ENCODE measurements at regions not wholly inside any gene's neighbourhood (a gene's known extent, or its start where the extent isn't known, plus 50 kb on each side); places are given as distances from the start of the nearest gene placed in this dataset.

- TF ChIP-seq, protein P1, sequence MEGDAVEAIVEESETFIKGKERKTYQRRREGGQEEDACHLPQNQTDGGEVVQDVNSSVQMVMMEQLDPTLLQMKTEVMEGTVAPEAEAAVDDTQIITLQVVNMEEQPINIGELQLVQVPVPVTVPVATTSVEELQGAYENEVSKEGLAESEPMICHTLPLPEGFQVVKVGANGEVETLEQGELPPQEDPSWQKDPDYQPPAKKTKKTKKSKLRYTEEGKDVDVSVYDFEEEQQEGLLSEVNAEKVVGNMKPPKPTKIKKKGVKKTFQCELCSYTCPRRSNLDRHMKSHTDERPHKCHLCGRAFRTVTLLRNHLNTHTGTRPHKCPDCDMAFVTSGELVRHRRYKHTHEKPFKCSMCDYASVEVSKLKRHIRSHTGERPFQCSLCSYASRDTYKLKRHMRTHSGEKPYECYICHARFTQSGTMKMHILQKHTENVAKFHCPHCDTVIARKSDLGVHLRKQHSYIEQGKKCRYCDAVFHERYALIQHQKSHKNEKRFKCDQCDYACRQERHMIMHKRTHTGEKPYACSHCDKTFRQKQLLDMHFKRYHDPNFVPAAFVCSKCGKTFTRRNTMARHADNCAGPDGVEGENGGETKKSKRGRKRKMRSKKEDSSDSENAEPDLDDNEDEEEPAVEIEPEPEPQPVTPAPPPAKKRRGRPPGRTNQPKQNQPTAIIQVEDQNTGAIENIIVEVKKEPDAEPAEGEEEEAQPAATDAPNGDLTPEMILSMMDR (IDR thresholded peaks at IDR 0.05; ENCODE audit: control extremely low read depth in 1 of 3, insufficient read depth in 1 of 3, low read depth in 1 of 3, low read length in 3 of 3), result peak in 2 of 3 experiments; percentile 1 to 9; a peak in 2 of 4 replicates
- TF ChIP-seq RAD21 (IDR thresholded peaks at IDR 0.05 in 1 of 2, conservative IDR thresholded peaks at IDR 0.05 in 1 of 2; ENCODE audit: low read depth in 2 of 2, low read length in 2 of 2) (peak; percentile 22 to 38; a peak in 2 of 4 replicates), POU5F1 (IDR thresholded peaks at IDR 0.05; ENCODE audit: low read depth, low read length) (no peak), YY1 (IDR thresholded peaks at IDR 0.05; ENCODE audit: low read depth, low read length) (no peak), TAF7 (optimal IDR thresholded peaks at IDR 0.05; ENCODE audit: borderline replicate concordance, low read depth, low read length) (no peak)
- H3K23ac ChIP-seq (ENCODE audit: insufficient read length), result no peak overlapping the region
- H3K36me3 ChIP-seq (ENCODE audit: control insufficient read depth in 2 of 4, insufficient read depth in 4 of 4, low read length in 3 of 4), result no peaks in the 10 kb centered on the region
- H4K20me1 ChIP-seq (replicated peaks in 1 of 2; ENCODE audit: control insufficient read depth in 1 of 2, insufficient read depth in 2 of 2, low read length in 2 of 2), result no peaks in the 10 kb centered on the region
- H3K4me2 ChIP-seq (ENCODE audit: insufficient read depth in 1 of 2, low read depth in 2 of 2, low read length in 2 of 2), result no peak overlapping the region
- H3K14ac ChIP-seq (ENCODE audit: insufficient read length), result no peak overlapping the region
- CTCF ChIA-PET (ENCODE audit: partially characterized antibody), result interaction anchor here (0.8 to 1.7 kb wide), 3 partner anchors 14 to 168 kb away, joined by 3 to 5 read pairs (median 3); no protein-coding TSS in a partner anchor
- H3K56ac ChIP-seq (replicated peaks; ENCODE audit: insufficient read length, low read depth, low read length), result no peak overlapping the region
- no peak overlapping the region for H2AK5ac ChIP-seq (ENCODE audit: low read depth, low read length)
- no peaks in the 10 kb centered on the region for H3K9me3 ChIP-seq (ENCODE audit: insufficient read depth in 2 of 2, low read depth in 1 of 2, low read length in 1 of 2)
- H2BK20ac ChIP-seq (ENCODE audit: low read length), result no peak overlapping the region
- no peaks in the 10 kb centered on the region for H3K23me2 ChIP-seq (ENCODE audit: low read depth, low read length)
- DNase-seq (ENCODE audit: low read depth in 1 of 2, low spot score in 2 of 2), result no peak
- no peak overlapping the region for H4K8ac ChIP-seq (ENCODE audit: extremely low read depth, insufficient read depth, low read length)
- no peak overlapping the region for H2BK5ac ChIP-seq (ENCODE audit: low read depth, low read length)
- 93% methylated on average over 4 of the region's 4 CpGs; no CpG with 5 or more reads in 1 of the 2 experiments for WGBS, 2 experiments (ENCODE audit: extremely low coverage in 1 of 2, insufficient coverage in 1 of 2, insufficient read length in 1 of 2, insufficient replicate concordance in 2 of 2, low coverage in 1 of 2, low lambda C conversion rate in 2 of 2, missing lambda C conversion rate in 1 of 2)
- H3K18ac ChIP-seq (ENCODE audit: extremely low read depth, low read length), result no peak overlapping the region
- H3K9ac ChIP-seq (replicated peaks in 1 of 4; ENCODE audit: extremely low read depth in 1 of 4, low read depth in 3 of 4, low read length in 3 of 4), result no peak overlapping the region
- no peak overlapping the region for H3K4me3 ChIP-seq (ENCODE audit: extremely low read depth in 1 of 4, insufficient read depth in 2 of 4, low read depth in 3 of 4, low read length in 4 of 4)
- POLR2A ChIA-PET (ENCODE audit: partially characterized antibody), result no interaction called here
- no peaks in the 10 kb centered on the region for H3K27me3 ChIP-seq (replicated peaks in 1 of 4; ENCODE audit: control insufficient read depth in 3 of 4, extremely low read depth in 1 of 4, insufficient read depth in 3 of 4, low read length in 3 of 4)
- H2BK12ac ChIP-seq (ENCODE audit: low read depth, low read length), result no peak overlapping the region
- no peaks in the 10 kb centered on the region for H3K4me1 ChIP-seq (replicated peaks in 1 of 4; ENCODE audit: control insufficient read depth in 3 of 4, insufficient read depth in 4 of 4, low read length in 3 of 4)
- no peak overlapping the region for H3K27ac ChIP-seq (ENCODE audit: low read depth, low read length)
- H4K5ac ChIP-seq (ENCODE audit: insufficient read length, low read depth, low read length), result no peak overlapping the region
- no peak for FAIRE-seq
- no peak overlapping the region for H3K4ac ChIP-seq (replicated peaks; ENCODE audit: insufficient read length, low read depth, low read length)
- 0 out of 2 replicates have a peak overlapping the region, but pooled peaks have one; percentile 20 for H2BK15ac ChIP-seq (ENCODE audit: low read length)
- no peak overlapping the region for H4K91ac ChIP-seq (replicated peaks; ENCODE audit: insufficient read length, low read length)
- H3K79me2 ChIP-seq (ENCODE audit: control insufficient read depth in 1 of 2, insufficient read depth in 2 of 2, low read length in 2 of 2), result no peaks in the 10 kb centered on the region
- no peak overlapping the region for H2BK120ac ChIP-seq (replicated peaks; ENCODE audit: low read depth, low read length)
- no peak overlapping the region for H2AFZ ChIP-seq (ENCODE audit: low read length)
- no peaks in the 10 kb centered on the region for H3K79me1 ChIP-seq (ENCODE audit: low read depth, low read length)
Observed at GRCh38 chr22:17283423-17283822, 64.2 kb upstream of the ADA2 start.

All from H1 (cell line).